ENCODE measurements at regions not wholly inside any gene's neighbourhood (a gene's known extent, or its start where the extent isn't known, plus 50 kb on each side); places are given as distances from the start of the nearest gene placed in this dataset.
"Not testable (repeated sequence)": the region's sequence is repeated elsewhere in the genome, so short reads cannot be mapped to it uniquely, and the experiment has no call there.

DNA sequence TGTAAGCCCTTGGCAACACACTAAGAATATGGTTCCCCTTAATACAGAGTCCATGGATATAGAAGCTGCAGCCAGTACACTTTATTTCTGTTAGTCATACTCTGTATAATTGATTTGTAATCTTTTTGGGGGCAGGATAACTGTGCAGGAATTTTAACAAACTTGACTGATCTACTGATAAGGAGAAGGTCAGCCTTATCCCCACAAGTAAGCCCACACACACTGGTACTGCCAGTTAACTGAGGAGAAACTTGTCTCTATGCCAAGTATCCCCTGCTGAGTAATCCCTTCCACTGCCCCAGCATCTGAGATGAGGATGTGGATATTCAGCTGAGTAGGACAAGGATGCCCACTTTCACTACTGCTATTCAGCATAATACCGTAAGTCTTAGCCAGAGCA is 154.9 kb upstream of the CXXC4 start:
- DNase-seq (ENCODE audit: low spot score) (no peak), ATAC-seq (no peak)
- TF ChIP-seq JUNB (IDR thresholded peaks at IDR 0.05; ENCODE audit: unreplicated experiment) = no peak
- no peak for TF ChIP-seq EZH2phosphoT487 (IDR thresholded peaks at IDR 0.05; ENCODE audit: unreplicated experiment)
- TF ChIP-seq STAT1 (IDR thresholded peaks at IDR 0.05; ENCODE audit: unreplicated experiment) = no peak
- TF ChIP-seq, protein P1, sequence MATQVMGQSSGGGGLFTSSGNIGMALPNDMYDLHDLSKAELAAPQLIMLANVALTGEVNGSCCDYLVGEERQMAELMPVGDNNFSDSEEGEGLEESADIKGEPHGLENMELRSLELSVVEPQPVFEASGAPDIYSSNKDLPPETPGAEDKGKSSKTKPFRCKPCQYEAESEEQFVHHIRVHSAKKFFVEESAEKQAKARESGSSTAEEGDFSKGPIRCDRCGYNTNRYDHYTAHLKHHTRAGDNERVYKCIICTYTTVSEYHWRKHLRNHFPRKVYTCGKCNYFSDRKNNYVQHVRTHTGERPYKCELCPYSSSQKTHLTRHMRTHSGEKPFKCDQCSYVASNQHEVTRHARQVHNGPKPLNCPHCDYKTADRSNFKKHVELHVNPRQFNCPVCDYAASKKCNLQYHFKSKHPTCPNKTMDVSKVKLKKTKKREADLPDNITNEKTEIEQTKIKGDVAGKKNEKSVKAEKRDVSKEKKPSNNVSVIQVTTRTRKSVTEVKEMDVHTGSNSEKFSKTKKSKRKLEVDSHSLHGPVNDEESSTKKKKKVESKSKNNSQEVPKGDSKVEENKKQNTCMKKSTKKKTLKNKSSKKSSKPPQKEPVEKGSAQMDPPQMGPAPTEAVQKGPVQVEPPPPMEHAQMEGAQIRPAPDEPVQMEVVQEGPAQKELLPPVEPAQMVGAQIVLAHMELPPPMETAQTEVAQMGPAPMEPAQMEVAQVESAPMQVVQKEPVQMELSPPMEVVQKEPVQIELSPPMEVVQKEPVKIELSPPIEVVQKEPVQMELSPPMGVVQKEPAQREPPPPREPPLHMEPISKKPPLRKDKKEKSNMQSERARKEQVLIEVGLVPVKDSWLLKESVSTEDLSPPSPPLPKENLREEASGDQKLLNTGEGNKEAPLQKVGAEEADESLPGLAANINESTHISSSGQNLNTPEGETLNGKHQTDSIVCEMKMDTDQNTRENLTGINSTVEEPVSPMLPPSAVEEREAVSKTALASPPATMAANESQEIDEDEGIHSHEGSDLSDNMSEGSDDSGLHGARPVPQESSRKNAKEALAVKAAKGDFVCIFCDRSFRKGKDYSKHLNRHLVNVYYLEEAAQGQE (IDR thresholded peaks at IDR 0.05; ENCODE audit: unreplicated experiment) = no peak
- TF ChIP-seq EZH2 (IDR thresholded peaks at IDR 0.05; ENCODE audit: low read depth, unreplicated experiment) = no peak
- TF ChIP-seq CREB1 (CRISPR knock-in tag; IDR thresholded peaks at IDR 0.05; ENCODE audit: low read depth) = no peak
- no peak for TF ChIP-seq ZNF331 (CRISPR knock-in tag; IDR thresholded peaks at IDR 0.05; ENCODE audit: low read depth)
- TF ChIP-seq CTCF (conservative IDR thresholded peaks at IDR 0.05; ENCODE audit: low read depth in 2 of 2) = no peak
- no peaks in the 10 kb centered on the region for H3K36me3 Mint-ChIP-seq (ENCODE audit: low read depth)
- H3K4me3 Mint-ChIP-seq = no peak overlapping the region
- H3K9me3 Mint-ChIP-seq = peaks cover 13% of the 10 kb centered on the region; the same call in 2 of the 3 replicates
- H3K27me3 Mint-ChIP-seq (ENCODE audit: insufficient read depth, low read depth, poor library complexity) = peaks cover 2% of the 10 kb centered on the region
- H3K79me2 ChIP-seq (replicated peaks; ENCODE audit: insufficient read depth) = no peaks in the 10 kb centered on the region
- H3F3A ChIP-seq (replicated peaks; ENCODE audit: low read depth) = no peaks in the 10 kb centered on the region
- H3K4me2 ChIP-seq = no peak overlapping the region
- H2AFZ ChIP-seq = no peak overlapping the region
- no peak overlapping the region for H3K4me3 ChIP-seq
- H3K9me2 ChIP-seq (ENCODE audit: insufficient read depth) = peaks cover 4% of the 10 kb centered on the region; the same call in 1 of the 2 replicates
- H3K4me1 ChIP-seq (ENCODE audit: insufficient read depth) = no peaks in the 10 kb centered on the region
- H3K27ac ChIP-seq (ENCODE audit: low read depth) = no peak overlapping the region
- H3K36me3 ChIP-seq (ENCODE audit: insufficient read depth) = no peaks in the 10 kb centered on the region
- no peaks in the 10 kb centered on the region for H3K4me1 Mint-ChIP-seq
- H4K20me1 ChIP-seq (replicated peaks; ENCODE audit: insufficient read depth) = no peaks in the 10 kb centered on the region
- no peaks in the 10 kb centered on the region for H3K27me3 ChIP-seq (ENCODE audit: insufficient read depth)
- H3K27ac Mint-ChIP-seq = no peak overlapping the region

GRCh38 chr4:104662269-104662668 is 167.6 kb upstream of the CXXC4 start:
- DNase-seq (ENCODE audit: low spot score); H3K4me3 Mint-ChIP-seq; H3K27ac ChIP-seq (ENCODE audit: low read depth); H3K4me2 ChIP-seq; H3K9me3 Mint-ChIP-seq; H3K4me1 ChIP-seq (ENCODE audit: insufficient read depth); H3K27ac Mint-ChIP-seq; H4K20me1 ChIP-seq (replicated peaks; ENCODE audit: insufficient read depth); H3K36me3 Mint-ChIP-seq (ENCODE audit: low read depth); H2AFZ ChIP-seq; H3K9me2 ChIP-seq (ENCODE audit: insufficient read depth); H3K27me3 Mint-ChIP-seq (ENCODE audit: insufficient read depth, low read depth, poor library complexity); ATAC-seq; H3K4me1 Mint-ChIP-seq; H3F3A ChIP-seq (replicated peaks; ENCODE audit: low read depth); H3K79me2 ChIP-seq (replicated peaks; ENCODE audit: insufficient read depth); H3K4me3 ChIP-seq; H3K27me3 ChIP-seq (ENCODE audit: insufficient read depth); H3K36me3 ChIP-seq (ENCODE audit: insufficient read depth): not testable (repeated sequence)
